Omental fat pad (tissue), 3 donors: ENCODE measurements at regions not wholly inside any gene's neighbourhood (a gene's known extent, or its start where the extent isn't known, plus 50 kb on each side); places are given as distances from the start of the nearest gene placed in this dataset.

ENCODE experiments used
- ATAC-seq: fragments of 150-250 bp; one replicate; pipeline ENCODE4 v1.9.1; 2016; ENCODE audit warnings: mild to moderate bottlenecking, moderate library complexity; ENCODE audit not compliant: low FRiP score
- DNase-seq: peaks from one replicate; pipeline ENCODE4 v3.0.0-alpha.2; 2019; ENCODE audit warnings: low spot score
- CTCF ChIP-seq, 3 donors: fragments of 450-650 bp; IDR thresholded peaks; one replicate each; pipeline ENCODE4 v1.5.1; 2016 to 2017; ENCODE audit warnings: antibody characterized with exemption in 3 of 3, mild to moderate bottlenecking in 3 of 3, moderate library complexity in 2 of 3

GRCh38 chr16:59400830-59401229 lies 666.7 kb upstream of the GOT2 start:
- no peak for TF ChIP-seq CTCF (IDR thresholded peaks at IDR 0.05)
- ATAC-seq, result no peak
- DNase-seq, result no peak

GRCh38 chr16:59397638-59398037 lies 663.5 kb upstream of the GOT2 start:
- DNase-seq, result no peak
- no peak for ATAC-seq
- TF ChIP-seq CTCF (IDR thresholded peaks at IDR 0.05), result no peak

GRCh38 chr16:59394526-59394925 lies 660.4 kb upstream of the GOT2 start:
- no peak for DNase-seq
- no peak for TF ChIP-seq CTCF (IDR thresholded peaks at IDR 0.05)
- no peak for ATAC-seq

GRCh38 chr16:59392911-59393310 lies 658.8 kb upstream of the GOT2 start:
- ATAC-seq (no peak), DNase-seq (no peak)
- no peak for TF ChIP-seq CTCF (IDR thresholded peaks at IDR 0.05)

GRCh38 chr16:59391617-59392364 lies 657.7 kb upstream of the GOT2 start:
- TF ChIP-seq CTCF (IDR thresholded peaks at IDR 0.05), result no peak
- ATAC-seq (no peak), DNase-seq (no peak)

- no peak for TF ChIP-seq CTCF (IDR thresholded peaks at IDR 0.05)
- no peak for ATAC-seq
- no peak for DNase-seq
These were observed 651.8 kb upstream of the GOT2 start for GRCh38 chr16:59385959-59386358.

- DNase-seq (no peak), ATAC-seq (no peak)
- no peak for TF ChIP-seq CTCF (IDR thresholded peaks at IDR 0.05)
These were observed 651.4 kb upstream of the GOT2 start for GRCh38 chr16:59385491-59385890.
